BE2C (cell line): ENCODE measurements at regions not wholly inside any gene's neighbourhood (a gene's known extent, or its start where the extent isn't known, plus 50 kb on each side); places are given as distances from the start of the nearest gene placed in this dataset.

Experiments
- DNase-seq: peaks from one replicate; pipeline ENCODE4 v3.0.0-alpha.2; 2020
- H3K27me3 ChIP-seq: fragments of 250-450 bp; sonication (Bioruptor Pico); 2 replicates; pipeline ENCODE4 v1.5.1; 2020; ENCODE audit warnings: mild to moderate bottlenecking
- H3K36me3 ChIP-seq: fragments of 250-450 bp; sonication (Bioruptor Pico); 2 replicates; pipeline ENCODE4 v1.5.1; 2020; ENCODE audit warnings: mild to moderate bottlenecking
- H3K4me1 ChIP-seq: fragments of 250-450 bp; sonication (Bioruptor Pico); 2 replicates; pipeline ENCODE4 v1.5.1; 2020
- H3K4me3 ChIP-seq: 2 replicates; pipeline ENCODE4 v1.5.1; 2011; ENCODE audit warnings: low read depth, low read length
- H3K9me3 ChIP-seq: fragments of 250-450 bp; sonication (Bioruptor Pico); 2 replicates; pipeline ENCODE4 v1.5.1; 2020
- CTCF ChIP-seq: IDR thresholded peaks from 2 replicates; pipeline ENCODE4 v1.5.1; 2012; ENCODE audit warnings: mild to moderate bottlenecking, low read depth, low read length

GRCh38 chr5:3027185-3027865 lies 275.8 kb upstream of the IRX2 start:
- no peak for DNase-seq

DNA sequence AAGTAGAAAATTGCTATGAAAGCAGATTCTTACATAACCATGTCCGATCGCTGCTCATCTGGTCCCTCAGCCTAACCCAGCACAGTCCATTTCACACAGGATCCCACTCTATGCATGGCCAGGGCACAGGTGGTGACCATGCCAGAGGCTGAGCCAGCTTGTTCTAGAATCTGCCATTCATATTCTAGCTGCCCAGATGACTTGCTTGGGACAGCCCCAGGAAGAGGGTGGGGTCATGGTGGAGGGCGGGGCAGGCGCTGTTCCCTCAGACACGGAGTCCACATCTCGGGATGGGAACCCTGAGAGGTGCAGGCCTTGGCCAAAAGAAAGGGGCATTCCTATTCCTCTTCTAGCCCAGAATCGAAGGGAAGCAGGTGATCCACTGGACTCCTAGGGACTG lies 275.2 kb upstream of the IRX2 start:
- H3K4me1 ChIP-seq: no peaks in the 10 kb centered on the region
- no peak for DNase-seq
- no peak overlapping the region for H3K4me3 ChIP-seq
- peaks cover 4% of the 10 kb centered on the region; the same call in 1 of the 2 replicates for H3K9me3 ChIP-seq
- H3K27me3 ChIP-seq: no peaks in the 10 kb centered on the region
- TF ChIP-seq CTCF: no peak
- H3K36me3 ChIP-seq: no peaks in the 10 kb centered on the region

More at GRCh38 chr5:3027185-3027865, 275.8 kb upstream of the IRX2 start:
- no peaks in the 10 kb centered on the region for H3K36me3 ChIP-seq
- TF ChIP-seq CTCF: no peak
- no peaks in the 10 kb centered on the region for H3K4me1 ChIP-seq
- no peaks in the 10 kb centered on the region for H3K27me3 ChIP-seq
- H3K4me3 ChIP-seq: no peak overlapping the region
- peaks cover 4% of the 10 kb centered on the region; the same call in 1 of the 2 replicates for H3K9me3 ChIP-seq

- H3K36me3 ChIP-seq: no peaks in the 10 kb centered on the region
- no peak for TF ChIP-seq CTCF
- peaks cover 4% of the 10 kb centered on the region; the same call in 1 of the 2 replicates for H3K9me3 ChIP-seq
- H3K4me3 ChIP-seq: no peak overlapping the region
- no peaks in the 10 kb centered on the region for H3K4me1 ChIP-seq
- DNase-seq: no peak
- H3K27me3 ChIP-seq: no peaks in the 10 kb centered on the region
Measured at GRCh38 chr5:3026099-3026498, 274.6 kb upstream of the IRX2 start.

DNA sequence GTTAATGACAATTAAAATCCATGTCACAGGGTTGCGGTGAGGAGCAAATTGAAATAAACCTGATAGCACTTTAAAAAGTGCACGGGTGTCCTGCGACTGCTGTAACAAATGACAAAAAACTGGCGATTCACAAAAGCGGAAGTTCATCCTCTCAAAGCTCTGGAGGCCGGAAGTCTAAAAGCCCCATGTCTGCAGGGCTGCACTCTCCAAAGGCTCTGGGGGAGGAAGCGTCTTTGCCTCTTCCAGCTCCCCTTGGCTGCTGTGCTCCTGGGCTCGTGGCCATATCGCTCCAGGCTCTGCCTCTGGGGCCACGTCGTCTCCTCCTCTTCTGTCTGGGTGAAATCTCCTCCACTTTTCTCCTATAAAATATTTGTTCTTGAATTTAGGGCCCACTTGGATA lies 273.9 kb upstream of the IRX2 start:
- H3K27me3 ChIP-seq: no peaks in the 10 kb centered on the region
- no peaks in the 10 kb centered on the region for H3K4me1 ChIP-seq
- no peak for TF ChIP-seq CTCF
- H3K4me3 ChIP-seq: no peak overlapping the region
- no peak for DNase-seq
- H3K36me3 ChIP-seq: no peaks in the 10 kb centered on the region
- peaks cover 4% of the 10 kb centered on the region; the same call in 1 of the 2 replicates for H3K9me3 ChIP-seq

- no peak overlapping the region for H3K4me3 ChIP-seq
- no peaks in the 10 kb centered on the region for H3K4me1 ChIP-seq
- DNase-seq: no peak
- no peaks in the 10 kb centered on the region for H3K27me3 ChIP-seq
- no peak for TF ChIP-seq CTCF
- peaks cover 4% of the 10 kb centered on the region; the same call in 1 of the 2 replicates for H3K9me3 ChIP-seq
- no peaks in the 10 kb centered on the region for H3K36me3 ChIP-seq
Measured at GRCh38 chr5:3024976-3025375, 273.5 kb upstream of the IRX2 start.

- TF ChIP-seq CTCF: no peak
- no peak for DNase-seq
- no peaks in the 10 kb centered on the region for H3K27me3 ChIP-seq
- H3K4me3 ChIP-seq: no peak overlapping the region
- no peaks in the 10 kb centered on the region for H3K36me3 ChIP-seq
- H3K9me3 ChIP-seq: peaks cover 4% of the 10 kb centered on the region; the same call in 1 of the 2 replicates
- no peaks in the 10 kb centered on the region for H3K4me1 ChIP-seq
Measured at GRCh38 chr5:3024554-3024953, 273.1 kb upstream of the IRX2 start.
